Activated CD4-positive, alpha-beta memory T cell treated with anti-CD3 and anti-CD28 coated beads, Interleukin-2, amount 10 ng/mL, durations not matched to agents 7 days and 5 days (primary cell): ENCODE measurements at regions not wholly inside any gene's neighbourhood (a gene's known extent, or its start where the extent isn't known, plus 50 kb on each side); places are given as distances from the start of the nearest gene placed in this dataset.

Experiments used
- CTCF ChIA-PET: fragments of 350-600 bp; sonication (Branson Sonifier 250); formaldehyde crosslinking; loops from one replicate; lab custom pipeline; 2021; ENCODE audit warnings: antibody characterized with exemption, inconsistent platforms; lab: Charles Lee
- POLR2A ChIA-PET: fragments of 350-600 bp; sonication (Branson Sonifier 250); formaldehyde crosslinking; loops from one replicate; lab custom pipeline; 2021; ENCODE audit warnings: antibody characterized with exemption; lab: Charles Lee
- DNase-seq: peaks from one replicate; pipeline ENCODE4 v3.0.0-alpha.2; 2020
- H3K27ac Mint-ChIP-seq: one replicate; pipeline ENCODE4 v1.8.0; 2021; ENCODE audit warnings: mild to moderate bottlenecking, mixed read lengths
- H3K27me3 Mint-ChIP-seq: one replicate; pipeline ENCODE4 v1.8.0; 2021; ENCODE audit warnings: mixed read lengths
- H3K36me3 Mint-ChIP-seq: one replicate; pipeline ENCODE4 v1.8.0; 2021; ENCODE audit warnings: low read depth, mixed read lengths
- H3K4me1 Mint-ChIP-seq: one replicate; pipeline ENCODE4 v1.8.0; 2021; ENCODE audit warnings: mixed read lengths
- H3K4me3 Mint-ChIP-seq: one replicate; pipeline ENCODE4 v1.8.0; 2021; ENCODE audit warnings: mild to moderate bottlenecking, mixed read lengths
- H3K9me3 Mint-ChIP-seq: one replicate; pipeline ENCODE4 v1.8.0; 2021; ENCODE audit warnings: mixed read lengths

DNA sequence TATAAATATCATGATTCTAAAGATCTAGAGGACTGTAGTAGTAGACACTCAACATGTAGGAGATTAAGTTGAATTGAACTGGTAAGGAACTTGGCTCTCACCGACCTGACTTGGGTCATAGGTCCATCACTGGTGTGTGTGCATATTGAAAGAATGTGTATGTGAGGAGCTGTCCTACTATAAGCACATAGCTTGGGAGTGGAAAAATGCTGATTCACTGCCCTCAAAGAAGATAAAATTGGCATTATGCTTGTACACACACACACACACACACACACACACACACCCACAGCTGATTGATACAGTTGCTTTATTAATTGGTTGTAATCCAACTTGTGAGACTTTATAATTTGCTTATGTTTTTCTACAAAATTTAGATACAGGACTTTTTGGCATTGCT is 411.0 kb upstream of the NR2F2 start:
- POLR2A ChIA-PET, result no interaction called here
- CTCF ChIA-PET, result no interaction called here
- no peak overlapping the region for H3K27ac Mint-ChIP-seq

DNA sequence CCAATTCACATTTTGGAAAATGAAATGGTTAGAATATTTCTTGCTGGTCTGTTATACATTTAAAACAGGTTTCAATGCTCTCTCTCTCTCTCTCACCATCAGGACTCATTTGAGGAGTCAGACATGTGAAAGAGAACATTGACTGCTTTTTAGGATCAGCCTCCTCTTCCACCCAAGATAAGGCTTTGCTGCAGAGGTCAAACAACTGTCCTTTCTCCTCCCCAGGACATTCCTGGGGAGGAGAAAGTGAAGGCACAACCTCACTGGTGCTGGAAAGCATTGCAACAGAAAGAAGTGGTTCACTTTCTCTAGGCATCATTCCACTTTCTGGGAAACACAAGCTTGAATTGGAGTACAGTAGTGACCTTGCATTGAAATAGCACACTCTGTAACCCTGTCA is 409.1 kb upstream of the NR2F2 start:
- no peak overlapping the region for H3K27ac Mint-ChIP-seq
- no peaks in the 10 kb centered on the region for H3K27me3 Mint-ChIP-seq
- no peaks in the 10 kb centered on the region for H3K4me1 Mint-ChIP-seq
- no peaks in the 10 kb centered on the region for H3K9me3 Mint-ChIP-seq
- POLR2A ChIA-PET, result interaction anchor here (0.9 kb wide), 1 partner anchor 23 kb away, joined by 3 read pairs; no protein-coding TSS in a partner anchor
- CTCF ChIA-PET, result no interaction called here
- no peak for DNase-seq
- H3K4me3 Mint-ChIP-seq, result no peak overlapping the region
- H3K36me3 Mint-ChIP-seq, result no peaks in the 10 kb centered on the region

More for the DNA sequence above, 411.0 kb upstream of the NR2F2 start:
- Mint-ChIP-seq H3K4me1 (no peaks in the 10 kb centered on the region), H3K27me3 (no peaks in the 10 kb centered on the region), H3K36me3 (no peaks in the 10 kb centered on the region), H3K4me3 (no peak overlapping the region), H3K9me3 (no peaks in the 10 kb centered on the region)
- no peak for DNase-seq

DNA sequence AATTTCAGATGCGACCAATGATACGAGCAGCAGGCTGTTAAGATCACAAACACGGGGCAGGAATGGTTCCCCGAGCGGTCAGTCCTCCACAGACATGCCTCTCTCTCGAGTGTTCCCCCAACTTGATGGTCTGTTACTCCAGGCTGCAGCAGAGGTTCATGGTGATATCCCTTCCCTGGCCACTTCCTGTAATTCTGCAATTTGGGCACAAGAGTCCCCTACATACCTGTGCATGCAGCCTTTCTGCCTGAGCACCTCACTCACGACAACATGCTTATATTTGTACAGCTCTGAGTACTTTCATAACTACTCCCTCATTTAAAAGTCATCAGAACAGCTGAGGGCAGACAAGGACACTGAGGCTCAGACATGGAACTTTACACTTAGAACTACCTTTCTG is 408.1 kb upstream of the NR2F2 start:
- Mint-ChIP-seq H3K4me1 (no peaks in the 10 kb centered on the region), H3K27me3 (no peaks in the 10 kb centered on the region), H3K27ac (no peak overlapping the region), H3K36me3 (no peaks in the 10 kb centered on the region), H3K9me3 (no peaks in the 10 kb centered on the region), H3K4me3 (no peak overlapping the region)
- no peak for DNase-seq
- ChIA-PET POLR2A (interaction anchor here (0.9 kb wide), 1 partner anchor 24 kb away, joined by 3 read pairs; no protein-coding TSS in a partner anchor), CTCF (no interaction called here)

DNA sequence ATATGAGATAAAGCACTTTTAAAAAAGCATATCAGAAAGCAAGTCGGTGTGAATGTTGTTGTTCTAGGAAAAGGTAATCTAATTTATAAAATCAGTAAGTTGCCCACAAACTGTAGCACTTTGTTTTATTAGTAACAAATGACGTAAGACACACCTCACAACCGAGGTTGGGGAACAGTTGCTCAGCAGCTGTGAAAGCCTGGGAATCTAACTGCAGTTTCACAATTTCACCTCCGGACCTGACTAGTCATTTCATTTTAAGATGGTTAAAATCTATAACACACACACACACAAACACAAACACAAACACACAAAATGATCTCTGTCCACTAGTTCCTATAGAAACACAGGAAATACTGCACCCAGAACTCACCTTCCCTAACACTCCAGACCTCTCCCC is 406.7 kb upstream of the NR2F2 start:
- no peaks in the 10 kb centered on the region for H3K27me3 Mint-ChIP-seq

DNA sequence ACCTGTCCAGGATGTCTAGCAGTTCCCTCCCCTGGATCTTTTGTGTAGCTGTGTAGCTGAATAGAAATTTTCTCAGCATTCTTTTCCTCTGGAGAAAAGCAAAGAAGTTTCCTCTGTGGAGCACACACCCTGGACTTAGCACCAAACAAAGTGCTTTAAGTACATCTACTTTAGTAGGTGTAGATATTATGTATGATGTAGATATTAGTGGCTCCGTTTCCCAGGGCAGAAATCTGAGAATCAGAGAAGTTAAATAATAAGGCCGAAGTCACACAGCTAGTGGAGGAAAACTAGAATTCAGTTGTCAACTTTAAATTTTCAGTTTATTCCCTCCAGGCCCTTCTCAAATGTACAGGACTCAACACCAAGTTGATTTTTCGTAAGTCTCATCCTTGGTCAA is 401.7 kb upstream of the NR2F2 start:
- H3K4me3 Mint-ChIP-seq, result no peak overlapping the region

More for the DNA sequence above, 406.7 kb upstream of the NR2F2 start:
- Mint-ChIP-seq H3K27ac (no peak overlapping the region), H3K4me3 (no peak overlapping the region), H3K36me3 (no peaks in the 10 kb centered on the region), H3K9me3 (no peaks in the 10 kb centered on the region), H3K4me1 (no peaks in the 10 kb centered on the region)
- CTCF ChIA-PET, result no interaction called here
- DNase-seq, result no peak
- POLR2A ChIA-PET, result no interaction called here

DNA sequence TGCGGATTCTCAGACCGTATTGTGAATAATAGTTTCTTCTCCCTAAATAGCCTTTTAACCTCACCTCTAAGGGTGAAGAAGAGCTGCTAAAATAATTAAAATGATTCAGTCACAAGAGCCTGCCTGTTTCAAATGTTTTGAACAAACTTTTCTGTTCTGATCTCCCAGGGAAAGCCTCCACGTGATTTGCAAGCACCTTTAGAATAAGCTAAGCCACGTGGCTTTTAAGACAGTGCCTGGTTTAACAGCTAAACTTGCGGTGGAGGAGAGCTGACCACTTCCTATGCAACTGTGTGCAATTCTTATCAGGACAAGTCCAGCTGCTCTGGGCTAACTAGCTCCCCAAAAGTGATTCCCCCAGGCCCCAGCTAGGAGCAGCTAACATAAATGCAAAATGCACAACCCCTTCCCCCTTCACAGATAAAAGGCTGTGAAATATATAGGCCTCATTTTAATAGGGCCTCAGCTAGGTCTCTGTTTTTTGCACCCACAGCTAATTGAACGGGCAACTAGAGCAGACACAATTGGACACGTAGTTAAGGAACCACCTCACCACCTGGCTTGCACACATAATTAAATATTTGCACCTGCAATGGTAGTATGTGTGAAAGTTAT is 401.2 kb upstream of the NR2F2 start:
- no peaks in the 10 kb centered on the region for H3K9me3 Mint-ChIP-seq
- no peaks in the 10 kb centered on the region for H3K36me3 Mint-ChIP-seq
- H3K27ac Mint-ChIP-seq, result no peak overlapping the region
- H3K4me1 Mint-ChIP-seq, result peaks cover 5% of the 10 kb centered on the region
- DNase-seq, result peak; percentile 20
- H3K27me3 Mint-ChIP-seq, result no peaks in the 10 kb centered on the region
- CTCF ChIA-PET, result no interaction called here
- H3K4me3 Mint-ChIP-seq, result no peak overlapping the region
- POLR2A ChIA-PET, result no interaction called here

More for the DNA sequence above, 401.7 kb upstream of the NR2F2 start:
- ChIA-PET POLR2A (no interaction called here), CTCF (no interaction called here)
- no peaks in the 10 kb centered on the region for H3K27me3 Mint-ChIP-seq
- no peaks in the 10 kb centered on the region for H3K36me3 Mint-ChIP-seq
- H3K9me3 Mint-ChIP-seq, result no peaks in the 10 kb centered on the region
- peaks cover 5% of the 10 kb centered on the region for H3K4me1 Mint-ChIP-seq
- H3K27ac Mint-ChIP-seq, result no peak overlapping the region
- no peak for DNase-seq

DNA sequence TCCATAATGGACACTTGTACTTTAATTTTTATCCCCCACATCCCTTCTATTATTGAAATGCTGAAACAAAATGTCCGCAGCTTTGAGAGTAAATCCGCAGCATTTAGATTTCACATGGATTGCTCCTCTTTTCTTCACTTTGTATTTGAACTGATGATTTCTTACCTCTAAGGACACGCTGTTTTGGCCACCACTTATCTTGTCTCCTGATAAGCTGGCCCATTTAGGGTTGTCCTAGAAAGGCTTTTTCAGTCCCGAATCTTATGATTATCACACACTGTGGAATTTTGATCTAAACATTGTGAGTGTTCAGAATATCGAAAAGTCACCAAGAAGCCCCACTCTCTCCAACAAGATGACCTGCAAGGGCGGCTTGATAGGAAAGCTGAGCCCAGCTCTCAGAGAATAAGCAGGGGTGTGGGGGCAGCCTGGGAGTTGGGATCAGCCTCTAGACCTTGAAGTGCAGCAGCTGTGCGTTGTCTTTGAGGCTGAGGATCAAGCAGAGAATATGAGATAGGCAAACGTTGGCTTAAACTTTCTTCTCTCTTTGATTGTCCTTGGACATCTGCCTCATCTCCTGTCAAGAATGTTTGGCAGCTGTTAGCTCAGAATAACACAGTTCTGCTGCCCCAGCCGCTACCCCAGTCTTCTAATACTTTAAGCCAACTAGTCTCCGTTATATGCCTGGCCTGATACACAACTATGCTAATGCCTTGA is 399.7 kb upstream of the NR2F2 start:
- Mint-ChIP-seq H3K4me1 (peaks cover 5% of the 10 kb centered on the region), H3K4me3 (no peak overlapping the region), H3K27me3 (no peaks in the 10 kb centered on the region), H3K9me3 (no peaks in the 10 kb centered on the region), H3K27ac (no peak overlapping the region), H3K36me3 (no peaks in the 10 kb centered on the region)
- DNase-seq, result no peak
- POLR2A ChIA-PET, result no interaction called here
- CTCF ChIA-PET, result no interaction called here

DNA sequence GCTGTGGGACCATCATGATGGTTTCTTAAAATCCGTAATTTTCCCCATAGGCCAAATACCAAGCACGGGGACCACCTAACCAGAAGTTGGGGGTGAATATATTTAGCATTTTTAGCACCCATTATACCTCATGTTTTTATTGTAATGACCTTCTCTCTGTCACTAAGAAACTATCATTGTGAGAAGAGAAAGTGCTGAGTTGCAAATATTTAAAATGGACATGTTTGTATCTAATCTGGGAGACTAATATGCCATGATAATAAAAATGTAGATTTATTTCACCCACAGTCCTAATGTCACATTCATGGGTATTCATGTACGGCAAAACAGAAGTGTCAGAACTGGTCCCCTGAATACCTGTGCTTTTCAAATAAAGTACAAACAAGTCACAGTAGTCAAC is 398.9 kb upstream of the NR2F2 start:
- ChIA-PET POLR2A (no interaction called here), CTCF (no interaction called here)
- Mint-ChIP-seq H3K4me3 (no peak overlapping the region), H3K27me3 (no peaks in the 10 kb centered on the region), H3K9me3 (no peaks in the 10 kb centered on the region), H3K4me1 (peaks cover 5% of the 10 kb centered on the region), H3K36me3 (no peaks in the 10 kb centered on the region), H3K27ac (no peak overlapping the region)
- no peak for DNase-seq

DNA sequence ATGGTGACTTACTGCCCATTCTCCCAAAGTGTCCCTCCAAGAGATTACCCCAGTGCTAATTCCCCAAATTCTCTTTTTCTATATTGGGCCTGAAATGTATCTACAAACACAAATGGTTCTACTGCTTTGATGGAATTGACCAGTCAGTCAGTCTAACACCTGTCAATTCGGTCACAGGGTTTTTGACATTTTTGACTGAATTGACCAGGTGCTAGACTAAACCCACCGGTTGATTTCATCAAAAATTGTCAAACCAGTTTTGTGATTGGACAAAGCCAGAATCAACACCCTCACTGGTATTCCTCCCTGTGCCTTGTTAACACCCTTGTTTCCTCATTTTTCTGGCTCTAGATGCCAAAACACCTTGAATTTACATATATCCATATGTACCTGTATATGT is 398.4 kb upstream of the NR2F2 start:
- Mint-ChIP-seq H3K4me3 (no peak overlapping the region), H3K4me1 (peaks cover 5% of the 10 kb centered on the region), H3K9me3 (peaks cover 3% of the 10 kb centered on the region), H3K27me3 (no peaks in the 10 kb centered on the region), H3K27ac (no peak overlapping the region), H3K36me3 (no peaks in the 10 kb centered on the region)
- ChIA-PET POLR2A (no interaction called here), CTCF (no interaction called here)
- no peak for DNase-seq

DNA sequence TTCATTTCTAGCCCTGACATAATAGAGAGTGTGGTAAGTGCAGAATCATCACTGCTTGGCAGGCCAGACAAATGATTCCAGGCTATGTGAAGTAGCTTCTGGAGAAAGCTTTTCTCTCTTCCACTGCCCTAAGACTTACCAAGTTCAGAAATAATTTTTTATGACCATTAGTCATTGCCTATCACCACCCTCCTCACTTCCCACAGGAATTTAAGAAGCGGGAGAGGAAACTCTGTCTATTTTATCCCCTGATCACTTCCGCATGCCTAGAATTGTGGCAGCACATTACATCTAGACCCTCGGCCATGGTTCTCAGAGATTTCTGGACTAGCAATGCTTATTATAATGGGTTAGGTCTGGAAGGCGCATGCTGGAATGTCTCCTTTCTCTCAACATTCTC is 397.8 kb upstream of the NR2F2 start:
- no peak for DNase-seq
- Mint-ChIP-seq H3K4me1 (peaks cover 5% of the 10 kb centered on the region), H3K9me3 (peaks cover 7% of the 10 kb centered on the region), H3K4me3 (no peak overlapping the region), H3K27ac (no peak overlapping the region), H3K36me3 (no peaks in the 10 kb centered on the region), H3K27me3 (no peaks in the 10 kb centered on the region)
- ChIA-PET CTCF (no interaction called here), POLR2A (no interaction called here)

DNA sequence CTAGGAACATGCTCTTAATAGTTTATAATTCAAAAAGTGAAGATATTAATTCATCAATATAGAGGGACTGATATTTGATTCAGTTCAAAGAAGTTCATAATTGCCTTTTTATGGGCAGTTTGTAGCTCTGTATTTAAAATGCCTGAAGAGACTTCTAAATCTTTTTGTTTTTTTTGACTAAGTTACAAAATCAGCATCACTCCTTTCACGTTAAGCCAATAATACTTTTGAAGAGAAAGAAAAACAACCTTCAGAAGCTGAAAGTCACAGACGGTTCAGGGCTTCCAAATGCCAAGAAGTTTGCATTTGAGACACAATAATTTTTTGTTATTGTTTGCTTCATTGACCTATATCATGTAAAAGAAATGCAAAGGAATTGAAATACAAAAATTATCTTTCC is 394.6 kb upstream of the NR2F2 start:
- ChIA-PET CTCF (no interaction called here), POLR2A (no interaction called here)
- Mint-ChIP-seq H3K4me1 (no peaks in the 10 kb centered on the region), H3K27ac (no peak overlapping the region), H3K9me3 (peaks cover 7% of the 10 kb centered on the region), H3K4me3 (no peak overlapping the region), H3K27me3 (no peaks in the 10 kb centered on the region), H3K36me3 (no peaks in the 10 kb centered on the region)
- DNase-seq, result no peak

DNA sequence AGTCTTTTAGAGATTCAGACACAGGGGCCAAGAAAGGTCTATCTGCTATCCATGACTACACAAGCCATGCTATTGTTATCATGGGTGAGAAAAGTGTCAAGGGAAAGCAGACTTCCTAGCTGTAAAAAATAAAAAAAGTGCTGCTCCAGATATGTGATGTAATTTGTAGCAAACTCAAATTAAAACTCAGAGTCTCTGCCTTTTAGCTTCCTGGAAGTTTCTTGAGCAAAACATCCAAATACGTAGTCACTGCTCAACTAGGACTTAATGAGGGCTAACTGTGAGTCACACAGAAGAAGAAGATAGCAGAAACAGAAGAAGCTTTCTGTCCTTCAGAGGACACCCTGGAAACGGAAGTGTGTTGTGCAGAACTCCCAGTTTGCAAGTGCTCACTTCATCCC is 393.4 kb upstream of the NR2F2 start:
- H3K4me3 Mint-ChIP-seq, result no peak overlapping the region
- DNase-seq, result no peak
- ChIA-PET POLR2A (interaction anchor here (1.1 kb wide), 1 partner anchor 1563 kb away, joined by 3 read pairs; no protein-coding TSS in a partner anchor), CTCF (no interaction called here)
- H3K36me3 Mint-ChIP-seq, result no peaks in the 10 kb centered on the region
- H3K27me3 Mint-ChIP-seq, result no peaks in the 10 kb centered on the region
- H3K27ac Mint-ChIP-seq, result no peak overlapping the region
- no peaks in the 10 kb centered on the region for H3K4me1 Mint-ChIP-seq
- peaks cover 7% of the 10 kb centered on the region for H3K9me3 Mint-ChIP-seq

DNA sequence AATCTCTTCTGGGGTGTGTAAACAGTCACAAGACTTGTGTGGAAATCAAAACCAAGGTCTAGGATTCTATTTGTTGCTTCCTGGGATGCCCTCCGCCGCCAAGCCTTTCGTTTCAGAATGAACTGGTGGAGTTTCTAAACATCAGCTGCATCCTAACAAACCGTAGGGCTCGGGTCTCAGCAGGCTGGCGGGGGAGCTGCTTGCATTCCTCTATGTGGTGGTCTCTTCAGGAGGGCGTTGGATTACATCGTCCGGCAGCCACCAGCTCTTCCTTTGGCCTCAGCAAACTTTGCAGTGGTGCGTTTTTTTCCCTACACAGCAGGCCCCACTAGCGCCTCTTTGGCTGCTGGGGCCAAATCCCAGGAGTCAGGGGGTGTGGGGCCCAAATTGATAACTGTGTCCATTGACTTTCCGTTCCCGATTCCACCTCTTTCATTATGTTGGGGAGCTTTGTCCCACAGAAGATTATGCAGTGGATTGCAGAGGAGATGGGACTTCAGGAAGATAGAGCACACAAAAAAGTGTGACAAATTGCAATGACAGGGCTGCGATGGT is 390.0 kb upstream of the NR2F2 start:
- Mint-ChIP-seq H3K27me3 (no peaks in the 10 kb centered on the region), H3K4me1 (no peaks in the 10 kb centered on the region), H3K36me3 (no peaks in the 10 kb centered on the region), H3K27ac (no peak overlapping the region), H3K4me3 (no peak overlapping the region), H3K9me3 (peaks cover 7% of the 10 kb centered on the region)
- CTCF ChIA-PET, result no interaction called here
- DNase-seq, result no peak
- POLR2A ChIA-PET, result no interaction called here

DNA sequence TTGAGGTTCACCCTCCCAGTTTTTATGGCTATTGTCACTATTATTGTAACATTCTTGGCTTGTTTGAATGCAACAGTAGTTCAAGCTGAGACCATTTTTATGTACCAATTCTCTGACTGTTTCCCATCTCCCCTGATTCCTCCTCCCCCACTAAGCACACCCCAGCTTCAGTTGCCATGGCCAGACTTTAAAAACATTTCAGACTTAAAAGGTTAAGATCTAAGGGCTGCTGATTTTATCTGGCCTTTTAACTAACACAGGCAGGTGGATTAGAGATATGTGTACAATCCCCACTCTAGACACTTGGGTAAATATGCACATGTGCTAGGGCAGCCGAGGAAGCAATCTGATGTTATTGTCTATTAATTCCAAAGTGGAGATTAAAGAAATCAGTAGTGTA is 386.3 kb upstream of the NR2F2 start:
- no peaks in the 10 kb centered on the region for H3K4me1 Mint-ChIP-seq
- H3K27me3 Mint-ChIP-seq, result no peaks in the 10 kb centered on the region
- DNase-seq, result no peak
- CTCF ChIA-PET, result no interaction called here
- no peak overlapping the region for H3K4me3 Mint-ChIP-seq
- no peak overlapping the region for H3K27ac Mint-ChIP-seq
- POLR2A ChIA-PET, result no interaction called here
- no peaks in the 10 kb centered on the region for H3K36me3 Mint-ChIP-seq
- H3K9me3 Mint-ChIP-seq, result no peaks in the 10 kb centered on the region
